Caco-2 (cell line): ENCODE measurements at regions not wholly inside any gene's neighbourhood (a gene's known extent, or its start where the extent isn't known, plus 50 kb on each side); places are given as distances from the start of the nearest gene placed in this dataset.
A peak's percentile ranks its signal among the peaks of the same experiment; 100 is the strongest.

Experiments
- BruUV-seq: library from RNA; stranded (reverse); fragments of 400-500 nt; replicated peaks from 2 replicates; lab custom pipeline; 2021; lab: Mats Ljungman, UMichigan
- CTCF ChIA-PET: fragments of 300-600 bp; sonication (Branson Sonifier 250); formaldehyde crosslinking; loops from one replicate; lab custom pipeline; 2022; ENCODE audit warnings: antibody characterized with exemption; lab: Charles Lee
- POLR2A ChIA-PET: fragments of 300-600 bp; sonication (Branson Sonifier 250); formaldehyde crosslinking; loops from one replicate; lab custom pipeline; 2022; ENCODE audit warnings: antibody characterized with exemption; lab: Charles Lee
- DNase-seq, 2 experiments: peaks; one replicate each; pipeline versions ENCODE4 v3.0.0 to v3.0.0-alpha.2; 2020 to 2022
- H3K27me3 ChIP-seq: replicated peaks from 2 replicates; pipeline ENCODE4 v1.6.0; 2011; ENCODE audit warnings: low read length; ENCODE audit not compliant: control insufficient read depth, insufficient read depth
- H3K36me3 ChIP-seq: 2 replicates; pipeline ENCODE4 v1.5.1; 2011; ENCODE audit warnings: low read length; ENCODE audit not compliant: control insufficient read depth, insufficient read depth
- H3K4me1 ChIP-seq: fragments of 250-450 bp; sonication (Bioruptor Pico); 2 replicates; pipeline ENCODE4 v1.5.1; 2020; ENCODE audit warnings: mild to moderate bottlenecking
- H3K4me3 ChIP-seq: 2 replicates; pipeline ENCODE4 v1.5.1; 2011; ENCODE audit warnings: low read depth, mild to moderate bottlenecking, control low read depth, low read length
- H3K9me3 ChIP-seq: fragments of 250-450 bp; sonication (Bioruptor Pico); 2 replicates; pipeline ENCODE4 v1.5.1; 2020; ENCODE audit warnings: mild to moderate bottlenecking, moderate library complexity
- H3K27ac Mint-ChIP-seq: one replicate; pipeline ENCODE4 v1.8.0; 2022; ENCODE audit warnings: mixed read lengths; ENCODE audit not compliant: unreplicated experiment
- H3K27me3 Mint-ChIP-seq: one replicate; pipeline ENCODE4 v1.8.0; 2022; ENCODE audit warnings: mixed read lengths; ENCODE audit not compliant: insufficient read depth, unreplicated experiment
- H3K36me3 Mint-ChIP-seq: one replicate; pipeline ENCODE4 v1.8.0; 2022; ENCODE audit warnings: mild to moderate bottlenecking, mixed read lengths; ENCODE audit not compliant: insufficient read depth, unreplicated experiment
- H3K4me1 Mint-ChIP-seq: one replicate; pipeline ENCODE4 v1.8.0; 2022; ENCODE audit warnings: low read depth, mixed read lengths; ENCODE audit not compliant: unreplicated experiment
- H3K4me3 Mint-ChIP-seq: one replicate; pipeline ENCODE4 v1.8.0; 2022; ENCODE audit warnings: mild to moderate bottlenecking, moderate library complexity, mixed read lengths; ENCODE audit not compliant: unreplicated experiment
- H3K9me3 Mint-ChIP-seq: one replicate; pipeline ENCODE4 v1.8.0; 2022; ENCODE audit warnings: mixed read lengths; ENCODE audit not compliant: unreplicated experiment
- intact Hi-C: fragments of 100-400 bp; cut with micrococcal nuclease; formaldehyde crosslinking; loops from one replicate; pipeline ENCODE4 v1.10.0; 2022; ENCODE audit not compliant: unreplicated experiment
- TF ChIP-seq, protein P1 (sequence below), 2 experiments: fragments of 200-600 bp in 1 of 2; IDR thresholded peaks; 1 replicate in 1 of 2; 2 replicates in 1 of 2; pipeline versions ENCODE4 v1.5.1 to v1.8.0; 2011 to 2022; ENCODE audit warnings: antibody characterized with exemption in 1 of 2, control low read depth in 1 of 2, inconsistent platforms in 1 of 2, low read depth in 1 of 2, low read length in 1 of 2, mild to moderate bottlenecking in 1 of 2, moderate library complexity in 1 of 2; ENCODE audit not compliant: insufficient read depth in 1 of 2, severe bottlenecking in 1 of 2, unreplicated experiment in 1 of 2

DNA sequence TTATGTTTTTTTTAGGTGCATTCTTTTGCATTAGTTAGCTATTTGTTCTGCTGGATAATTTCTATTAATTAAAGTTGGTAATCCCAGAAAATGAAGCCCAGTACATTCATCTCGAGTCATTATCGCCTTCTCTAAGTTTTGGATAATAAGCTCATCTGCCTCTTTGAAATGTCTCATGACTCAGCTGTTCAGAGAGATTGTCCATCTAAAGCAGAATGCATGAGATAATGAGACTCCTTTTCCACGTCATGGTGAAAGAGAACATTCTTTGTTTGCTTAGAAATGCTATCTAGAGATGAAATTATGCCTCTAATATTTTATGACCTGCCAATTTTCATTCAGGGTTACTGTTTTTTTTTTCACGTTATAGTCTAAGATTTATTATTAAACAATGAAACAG lies 374.7 kb upstream of the GOLIM4 start:
- no peak overlapping the region for H3K27ac Mint-ChIP-seq
- TF ChIP-seq, protein P1, sequence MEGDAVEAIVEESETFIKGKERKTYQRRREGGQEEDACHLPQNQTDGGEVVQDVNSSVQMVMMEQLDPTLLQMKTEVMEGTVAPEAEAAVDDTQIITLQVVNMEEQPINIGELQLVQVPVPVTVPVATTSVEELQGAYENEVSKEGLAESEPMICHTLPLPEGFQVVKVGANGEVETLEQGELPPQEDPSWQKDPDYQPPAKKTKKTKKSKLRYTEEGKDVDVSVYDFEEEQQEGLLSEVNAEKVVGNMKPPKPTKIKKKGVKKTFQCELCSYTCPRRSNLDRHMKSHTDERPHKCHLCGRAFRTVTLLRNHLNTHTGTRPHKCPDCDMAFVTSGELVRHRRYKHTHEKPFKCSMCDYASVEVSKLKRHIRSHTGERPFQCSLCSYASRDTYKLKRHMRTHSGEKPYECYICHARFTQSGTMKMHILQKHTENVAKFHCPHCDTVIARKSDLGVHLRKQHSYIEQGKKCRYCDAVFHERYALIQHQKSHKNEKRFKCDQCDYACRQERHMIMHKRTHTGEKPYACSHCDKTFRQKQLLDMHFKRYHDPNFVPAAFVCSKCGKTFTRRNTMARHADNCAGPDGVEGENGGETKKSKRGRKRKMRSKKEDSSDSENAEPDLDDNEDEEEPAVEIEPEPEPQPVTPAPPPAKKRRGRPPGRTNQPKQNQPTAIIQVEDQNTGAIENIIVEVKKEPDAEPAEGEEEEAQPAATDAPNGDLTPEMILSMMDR (IDR thresholded peaks at IDR 0.05; ENCODE audit: insufficient read depth in 1 of 2, low read depth in 1 of 2, low read length in 1 of 2, severe bottlenecking in 1 of 2, unreplicated experiment in 1 of 2) = no peak
- CTCF ChIA-PET = no interaction called here
- H3K4me1 Mint-ChIP-seq = no peaks in the 10 kb centered on the region
- BruUV-seq = no TSS peak
- Histone ChIP-seq H3K9me3 (no peaks in the 10 kb centered on the region), H3K27me3 (no peaks in the 10 kb centered on the region), H3K4me3 (no peak overlapping the region), H3K36me3 (no peaks in the 10 kb centered on the region), H3K4me1 (no peaks in the 10 kb centered on the region)
- no peaks in the 10 kb centered on the region for H3K27me3 Mint-ChIP-seq
- no peaks in the 10 kb centered on the region for H3K36me3 Mint-ChIP-seq
- no peak for DNase-seq
- POLR2A ChIA-PET = no interaction called here
- intact Hi-C loops = no loop called here
- H3K9me3 Mint-ChIP-seq = no peaks in the 10 kb centered on the region
- no peak overlapping the region for H3K4me3 Mint-ChIP-seq

DNA sequence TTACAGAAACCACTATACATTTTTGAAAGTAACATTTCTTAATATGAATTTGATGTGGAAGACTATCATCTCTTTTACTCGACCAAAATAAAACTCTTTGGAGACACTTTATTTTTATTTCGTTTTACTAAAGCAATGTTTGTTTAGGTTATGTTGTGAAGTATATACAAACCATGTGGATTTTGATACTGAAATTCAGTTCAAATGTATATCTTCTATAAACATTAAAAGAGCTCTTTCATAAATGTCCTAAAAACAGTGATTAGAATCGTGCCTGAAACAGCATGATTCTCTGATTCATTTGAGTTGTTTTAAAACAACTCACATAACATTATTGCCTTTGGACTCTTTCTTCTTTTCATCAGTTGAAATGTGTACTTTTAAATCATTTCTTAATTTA lies 373.7 kb upstream of the GOLIM4 start:
- H3K9me3 Mint-ChIP-seq = no peaks in the 10 kb centered on the region
- no peaks in the 10 kb centered on the region for H3K9me3 ChIP-seq
- CTCF ChIA-PET = interaction anchor here (0.7 kb wide), 1 partner anchor 371 kb away, joined by 3 read pairs; no protein-coding TSS in a partner anchor
- TF ChIP-seq, protein P1 (IDR thresholded peaks at IDR 0.05; ENCODE audit: insufficient read depth in 1 of 2, low read depth in 1 of 2, low read length in 1 of 2, severe bottlenecking in 1 of 2, unreplicated experiment in 1 of 2) = no peak
- H3K27me3 Mint-ChIP-seq = no peaks in the 10 kb centered on the region
- H3K4me1 ChIP-seq = no peaks in the 10 kb centered on the region
- no peaks in the 10 kb centered on the region for H3K27me3 ChIP-seq
- no peak overlapping the region for H3K27ac Mint-ChIP-seq
- no peak overlapping the region for H3K4me3 ChIP-seq
- no peaks in the 10 kb centered on the region for H3K36me3 ChIP-seq
- BruUV-seq = no TSS peak
- no peak for DNase-seq
- POLR2A ChIA-PET = no interaction called here
- H3K36me3 Mint-ChIP-seq = no peaks in the 10 kb centered on the region
- H3K4me3 Mint-ChIP-seq = no peak overlapping the region
- intact Hi-C loops = no loop called here
- no peaks in the 10 kb centered on the region for H3K4me1 Mint-ChIP-seq

DNA sequence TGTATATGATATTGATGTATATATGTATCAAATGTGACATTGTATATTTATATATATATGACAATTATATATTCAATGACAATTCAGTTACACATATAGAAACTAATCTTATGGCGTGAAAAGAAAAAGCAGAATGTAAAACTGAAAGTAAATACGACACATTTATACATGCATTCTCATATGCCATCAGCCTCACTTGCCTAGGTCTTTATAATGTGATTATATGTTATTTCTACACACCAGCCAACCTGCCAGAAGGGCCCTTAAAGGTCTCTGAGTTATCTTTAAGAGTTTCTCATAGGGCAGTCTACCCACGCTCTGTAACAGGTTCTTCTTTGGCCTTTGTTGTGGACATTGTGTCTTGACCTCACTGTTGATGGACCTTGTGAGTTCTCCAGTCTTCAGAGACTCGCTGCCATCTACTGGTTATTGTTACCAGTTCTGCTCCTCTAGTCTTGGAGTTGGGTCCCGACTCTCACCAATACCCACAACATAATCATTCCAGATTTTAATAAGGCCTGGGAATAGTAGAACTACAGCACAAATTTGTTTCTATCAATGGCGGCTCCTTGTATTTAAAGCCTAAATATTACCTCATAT lies 371.5 kb upstream of the GOLIM4 start:
- Histone ChIP-seq H3K4me3 (no peak overlapping the region), H3K4me1 (no peaks in the 10 kb centered on the region), H3K27me3 (no peaks in the 10 kb centered on the region; the same call in 1 of the 2 replicates), H3K36me3 (no peaks in the 10 kb centered on the region), H3K9me3 (no peaks in the 10 kb centered on the region)
- TF ChIP-seq, protein P1 (IDR thresholded peaks at IDR 0.05; ENCODE audit: insufficient read depth in 1 of 2, low read depth in 1 of 2, low read length in 1 of 2, severe bottlenecking in 1 of 2, unreplicated experiment in 1 of 2) = peak in 1 of 2 experiments; percentile 43
- Mint-ChIP-seq H3K4me1 (no peaks in the 10 kb centered on the region), H3K4me3 (no peak overlapping the region), H3K36me3 (no peaks in the 10 kb centered on the region), H3K27ac (no peak overlapping the region), H3K27me3 (peaks cover 1% of the 10 kb centered on the region), H3K9me3 (no peaks in the 10 kb centered on the region)
- intact Hi-C loops = loop anchor here (1.0 kb wide), 3 partner anchors 217 to 420 kb away; no protein-coding TSS in a partner anchor
- CTCF ChIA-PET = no interaction called here
- POLR2A ChIA-PET = no interaction called here
- BruUV-seq = no TSS peak
- DNase-seq = peak in 1 of 2 experiments; percentile 16
